ENCODE measurements at regions not wholly inside any gene's neighbourhood (a gene's known extent, or its start where the extent isn't known, plus 50 kb on each side); places are given as distances from the start of the nearest gene placed in this dataset.

- DNase-seq (ENCODE audit: low read depth), result no peak
- no peak overlapping the region for H3K4me3 ChIP-seq (ENCODE audit: low read depth, low read length)
- no peak for TF ChIP-seq CTCF (conservative IDR thresholded peaks at IDR 0.05; ENCODE audit: low read depth, low read length)
These were observed 821.6 kb downstream of the DNAJB9 start for GRCh38 chr7:109391240-109391639.

- TF ChIP-seq CTCF (conservative IDR thresholded peaks at IDR 0.05; ENCODE audit: low read depth, low read length), result no peak
- DNase-seq (ENCODE audit: low read depth), result no peak
- H3K4me3 ChIP-seq (ENCODE audit: low read depth, low read length), result no peak overlapping the region
These were observed 832.4 kb downstream of the DNAJB9 start for GRCh38 chr7:109402107-109402506.

- TF ChIP-seq CTCF (conservative IDR thresholded peaks at IDR 0.05; ENCODE audit: low read depth, low read length), result no peak
- DNase-seq (ENCODE audit: low read depth), result no peak
These were observed 838.1 kb downstream of the DNAJB9 start for GRCh38 chr7:109407756-109408155.

GRCh38 chr7:109437957-109438356 is 868.3 kb downstream of the DNAJB9 start:
- no peak overlapping the region for H3K4me3 ChIP-seq (ENCODE audit: low read depth, low read length)
- no peak for TF ChIP-seq CTCF (conservative IDR thresholded peaks at IDR 0.05; ENCODE audit: low read depth, low read length)
- DNase-seq (ENCODE audit: low read depth), result no peak

More at GRCh38 chr7:109407756-109408155, 838.1 kb downstream of the DNAJB9 start:
- no peak overlapping the region for H3K4me3 ChIP-seq (ENCODE audit: low read depth, low read length)

- no peak for TF ChIP-seq CTCF (conservative IDR thresholded peaks at IDR 0.05; ENCODE audit: low read depth, low read length)
- no peak for DNase-seq (ENCODE audit: low read depth)
- no peak overlapping the region for H3K4me3 ChIP-seq (ENCODE audit: low read depth, low read length)
These were observed 880.1 kb downstream of the DNAJB9 start for GRCh38 chr7:109449760-109450159.

- no peak overlapping the region for H3K4me3 ChIP-seq (ENCODE audit: low read depth, low read length)
- TF ChIP-seq CTCF (conservative IDR thresholded peaks at IDR 0.05; ENCODE audit: low read depth, low read length), result no peak
- no peak for DNase-seq (ENCODE audit: low read depth)
These were observed 886.4 kb downstream of the DNAJB9 start for GRCh38 chr7:109456116-109456515.

GRCh38 chr7:109460296-109460695 is 890.6 kb downstream of the DNAJB9 start:
- no peak for DNase-seq (ENCODE audit: low read depth)
- no peak for TF ChIP-seq CTCF (conservative IDR thresholded peaks at IDR 0.05; ENCODE audit: low read depth, low read length)
- no peak overlapping the region for H3K4me3 ChIP-seq (ENCODE audit: low read depth, low read length)
